ENCODE measurements at regions not wholly inside any gene's neighbourhood (a gene's known extent, or its start where the extent isn't known, plus 50 kb on each side); places are given as distances from the start of the nearest gene placed in this dataset.
A peak's percentile ranks its signal among the peaks of the same experiment; 100 is the strongest.

GRCh38 chr20:10807013-10807412 is 133.2 kb upstream of the JAG1 start:
- DNase-seq, result no peak

GRCh38 chr20:10812759-10813327 is 139.0 kb upstream of the JAG1 start:
- DNase-seq, result no peak

DNA sequence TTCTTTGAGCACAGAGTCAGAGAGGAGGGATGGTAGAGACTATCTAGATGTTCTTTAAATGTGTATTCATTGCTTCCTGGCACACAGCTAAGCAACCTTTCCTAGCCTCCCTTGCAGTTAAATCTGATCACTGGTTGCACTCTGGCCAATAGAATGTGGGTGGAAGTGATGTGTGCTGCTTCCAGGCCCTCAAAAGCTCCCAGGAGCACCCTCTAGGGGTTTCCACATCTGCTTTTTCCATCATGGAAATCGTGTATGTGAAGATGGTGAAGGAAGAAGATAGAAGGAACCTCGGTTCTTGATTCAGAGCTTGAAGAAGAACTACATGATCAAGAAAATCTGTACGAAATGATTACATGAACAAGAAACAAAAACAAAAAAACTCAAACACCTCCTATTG is 149.8 kb upstream of the JAG1 start:
- no peak for DNase-seq

- DNase-seq, result no peak
Observed at GRCh38 chr20:10824750-10825500, 151.1 kb upstream of the JAG1 start.

DNA sequence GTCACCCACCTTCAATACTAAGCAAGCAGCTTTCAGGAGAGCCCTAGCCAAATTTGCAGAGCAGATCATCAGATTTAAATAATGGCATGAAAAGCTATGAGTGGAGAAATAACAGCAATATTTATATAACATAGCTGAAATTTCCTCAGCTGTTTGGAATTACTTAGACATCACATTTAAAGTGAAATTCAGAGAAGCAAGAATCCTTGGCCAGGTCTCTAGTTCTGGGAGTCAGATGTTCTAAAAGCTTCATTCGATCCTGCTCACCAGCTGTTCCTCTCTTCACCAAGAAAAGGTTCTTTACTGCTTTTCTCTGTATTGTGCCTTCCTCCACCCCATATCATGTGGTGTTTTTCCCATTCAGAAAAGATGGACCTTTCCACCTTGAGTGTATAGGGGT is 152.3 kb upstream of the JAG1 start:
- DNase-seq, result no peak

DNA sequence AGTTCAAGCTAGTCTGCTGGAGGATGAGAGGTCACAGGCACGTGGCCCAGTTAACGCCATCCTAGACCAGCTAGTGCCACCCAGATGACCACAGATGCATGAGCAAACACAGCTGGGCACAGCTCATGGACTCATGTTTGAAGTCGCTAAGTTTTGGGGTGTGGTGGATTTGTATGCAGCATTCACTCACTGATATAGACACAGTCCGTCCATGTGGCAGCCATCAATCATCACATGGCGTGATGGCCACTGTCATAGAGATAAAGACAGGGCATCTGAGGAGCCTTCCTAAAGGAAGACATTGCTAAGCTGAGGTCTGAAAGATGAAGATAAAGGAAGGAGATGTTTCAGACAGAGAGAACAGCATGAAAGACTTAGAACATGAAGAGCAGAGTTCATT is 154.4 kb upstream of the JAG1 start:
- no peak for DNase-seq

DNA sequence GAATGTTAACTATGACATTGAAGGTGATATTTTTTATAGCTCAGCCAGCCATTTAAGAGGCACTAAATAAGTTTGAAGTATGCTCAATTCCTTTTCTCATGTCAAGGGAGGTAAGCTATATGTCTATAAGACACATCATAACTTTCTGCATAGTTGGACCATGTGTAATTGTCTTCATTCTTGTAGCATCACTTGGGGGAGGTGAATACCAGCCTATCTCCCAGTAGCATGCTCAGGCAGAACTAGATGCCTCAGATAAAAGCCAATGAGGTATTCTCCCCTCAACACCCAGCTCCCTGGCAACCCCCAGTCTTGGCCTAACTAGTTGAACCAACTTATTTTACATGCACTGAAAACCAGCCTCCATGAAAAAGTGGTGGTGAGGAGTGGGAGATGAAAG is 158.3 kb upstream of the JAG1 start:
- DNase-seq, result no peak

GRCh38 chr20:10837901-10838300 is 164.1 kb upstream of the JAG1 start:
- no peak for DNase-seq

DNA sequence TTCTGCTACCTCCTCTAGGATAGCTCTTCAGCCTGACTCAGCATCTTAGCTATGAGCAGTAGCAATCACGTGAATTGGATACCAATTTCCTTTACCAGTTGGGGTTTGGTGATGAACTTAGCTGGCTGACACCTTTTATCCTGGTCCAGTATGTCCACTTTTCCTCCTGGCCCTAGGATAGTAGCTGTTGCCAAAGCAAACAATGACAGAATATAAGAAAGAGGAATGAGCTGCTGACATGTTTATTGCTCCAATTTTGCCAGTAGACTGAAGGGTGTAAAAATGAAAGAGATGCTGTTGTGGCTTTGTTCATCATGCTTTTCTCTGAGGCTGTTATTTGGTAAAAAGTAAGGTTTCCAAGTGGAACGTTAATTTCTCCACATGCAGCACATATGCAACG is 168.3 kb upstream of the JAG1 start:
- no peak for DNase-seq

DNA sequence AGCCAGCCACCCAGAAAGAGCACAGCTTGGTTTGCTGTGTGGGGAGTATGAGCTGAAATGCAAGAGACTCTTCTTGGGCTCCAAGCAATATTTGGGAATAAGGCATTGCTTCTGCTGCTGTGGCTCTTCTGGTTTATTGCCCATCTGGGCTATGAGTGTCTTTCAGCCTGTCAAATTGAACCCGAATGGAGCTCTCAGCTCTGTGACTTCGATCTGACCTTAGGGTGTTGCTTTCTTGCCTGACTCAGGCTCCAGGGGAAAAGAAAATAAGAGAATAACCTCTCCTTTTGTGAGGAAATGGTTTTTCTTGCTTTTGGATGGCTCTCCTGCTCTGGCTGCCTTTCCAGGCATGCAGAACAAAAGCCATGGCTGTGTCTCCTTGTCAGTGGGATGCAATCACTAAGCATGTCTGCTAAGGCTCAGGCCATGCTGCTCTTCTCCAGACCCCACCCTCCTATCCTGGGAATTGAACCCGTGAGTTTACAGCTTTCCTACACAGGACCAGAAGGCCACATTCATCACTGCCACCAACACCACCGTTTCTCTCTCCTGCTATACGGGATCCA is 169.4 kb upstream of the JAG1 start:
- DNase-seq, result no peak

GRCh38 chr20:10846766-10847165 is 173.0 kb upstream of the JAG1 start:
- DNase-seq, result no peak

DNA sequence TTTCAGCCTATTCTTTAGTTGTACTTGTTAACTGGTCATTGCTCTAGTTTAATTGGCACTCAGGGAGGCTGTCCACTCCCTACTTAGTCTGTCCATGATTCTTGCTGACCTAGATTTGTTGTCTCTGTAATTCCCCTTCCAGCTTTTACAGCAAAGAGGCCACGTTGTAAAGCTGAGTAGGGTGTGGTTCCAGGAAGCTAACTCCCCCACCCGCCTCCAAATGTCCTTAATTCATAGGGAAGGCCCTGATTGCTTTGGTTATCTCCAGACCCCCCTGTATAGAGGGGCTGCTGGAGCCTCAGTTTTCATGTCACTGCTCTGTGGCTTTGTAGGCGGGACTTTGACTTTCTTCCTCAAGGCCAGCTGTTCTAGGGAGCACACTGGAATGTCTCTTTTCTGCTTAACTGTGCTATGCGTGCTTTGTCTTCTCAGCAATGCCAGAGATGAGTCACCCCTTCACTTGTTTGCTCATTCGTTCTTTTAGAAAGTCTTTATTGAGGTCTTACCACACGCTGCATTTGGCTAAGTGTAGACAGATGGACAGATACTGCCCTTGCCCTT is 175.1 kb upstream of the JAG1 start:
- peak; percentile 64 for DNase-seq

DNA sequence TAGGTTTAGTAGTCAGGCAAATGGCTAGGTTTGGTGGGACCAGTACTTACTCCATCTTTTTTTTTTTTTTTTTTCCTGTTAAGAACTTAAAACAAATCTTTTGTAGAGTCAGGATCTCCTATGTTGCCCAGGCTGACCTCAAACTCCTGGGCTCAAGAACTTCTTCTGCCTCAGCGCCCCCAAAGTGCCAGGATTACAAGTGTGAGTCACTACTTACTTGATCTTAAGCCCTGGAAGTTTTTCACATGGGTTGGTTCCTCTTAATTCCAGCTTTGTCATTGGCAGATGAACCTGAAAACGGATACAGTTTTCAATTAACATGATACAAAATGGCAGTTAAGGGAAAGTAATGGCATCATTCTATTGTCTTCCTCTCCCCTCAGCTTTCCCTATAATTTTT is 179.4 kb upstream of the JAG1 start:
- no peak for DNase-seq

- no peak for DNase-seq
Observed at GRCh38 chr20:10853731-10854130, 179.9 kb upstream of the JAG1 start.

GRCh38 chr20:10854976-10855375 is 181.2 kb upstream of the JAG1 start:
- no peak for DNase-seq

GRCh38 chr20:10855778-10856177 is 182.0 kb upstream of the JAG1 start:
- DNase-seq, result no peak

DNA sequence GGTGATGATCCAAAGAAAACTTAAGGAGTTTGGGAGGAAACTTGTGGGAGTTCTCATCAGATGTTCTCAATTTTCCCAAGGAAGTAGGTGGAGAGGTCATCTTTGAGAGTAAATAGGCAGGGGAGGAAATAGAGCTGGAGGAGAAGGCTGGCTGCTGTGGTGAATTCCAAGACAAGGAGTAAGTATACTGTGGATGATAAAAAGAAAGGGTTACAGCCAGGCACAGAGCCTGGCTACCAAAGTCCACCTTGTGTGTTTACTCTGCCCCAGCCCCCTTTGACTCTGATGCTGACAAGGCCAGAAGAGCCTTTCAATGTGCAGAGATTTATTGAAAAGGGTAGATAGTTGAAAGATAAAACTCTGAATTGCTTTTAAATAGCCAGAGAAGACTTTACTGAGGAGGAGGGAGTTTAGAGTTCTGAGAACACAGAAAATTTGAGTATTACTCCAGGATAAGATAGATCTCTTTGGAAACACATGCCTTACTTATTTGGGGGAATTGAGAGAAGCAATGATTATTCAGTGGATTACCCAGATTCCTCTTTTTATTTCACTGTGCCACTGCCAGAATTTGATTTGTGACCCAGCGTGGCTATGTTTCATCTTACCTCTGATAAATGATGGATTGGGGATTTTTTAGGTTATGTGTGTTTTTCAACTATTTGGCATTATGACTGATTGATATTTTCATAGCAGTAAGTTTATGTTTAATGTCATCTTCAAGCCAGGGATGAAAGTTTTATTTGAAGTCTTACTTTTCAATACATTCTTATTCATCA is 182.6 kb upstream of the JAG1 start:
- DNase-seq, result peak; percentile 64

DNA sequence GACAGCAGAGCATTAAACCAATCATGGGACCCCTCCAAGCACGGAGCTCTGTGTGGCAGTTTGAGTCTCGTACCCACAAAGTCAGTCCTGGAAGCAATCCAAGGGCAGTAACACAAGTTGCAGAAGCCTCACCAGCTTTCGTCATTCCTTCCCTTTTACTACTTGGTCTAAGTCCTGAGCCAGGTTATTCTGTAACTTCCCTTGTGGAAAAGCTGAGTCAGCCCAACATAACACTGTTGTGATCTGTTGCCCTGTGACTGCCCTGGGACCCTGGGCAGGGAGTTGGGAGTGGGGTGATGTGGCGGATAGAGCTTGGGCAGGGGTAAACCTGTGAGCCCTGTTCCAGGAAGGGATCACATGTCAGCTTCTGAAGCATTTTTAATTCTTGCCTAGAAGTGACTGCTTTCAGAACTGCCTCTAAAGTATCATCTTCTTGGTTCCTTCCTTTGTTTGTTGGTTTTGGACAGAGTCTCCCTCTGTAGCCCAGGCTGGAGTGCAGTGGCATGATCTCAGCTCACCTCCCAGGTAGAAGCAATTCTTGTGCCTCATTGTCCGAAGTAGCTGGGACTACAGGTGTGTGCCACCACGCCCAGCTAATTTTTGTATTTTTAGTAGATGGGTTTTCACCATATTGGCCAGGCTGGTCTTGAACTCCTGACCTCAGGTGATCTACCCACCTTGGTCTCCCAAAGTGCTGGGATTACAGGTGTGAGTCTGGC is 183.7 kb upstream of the JAG1 start:
- DNase-seq, result peak; percentile 96

DNA sequence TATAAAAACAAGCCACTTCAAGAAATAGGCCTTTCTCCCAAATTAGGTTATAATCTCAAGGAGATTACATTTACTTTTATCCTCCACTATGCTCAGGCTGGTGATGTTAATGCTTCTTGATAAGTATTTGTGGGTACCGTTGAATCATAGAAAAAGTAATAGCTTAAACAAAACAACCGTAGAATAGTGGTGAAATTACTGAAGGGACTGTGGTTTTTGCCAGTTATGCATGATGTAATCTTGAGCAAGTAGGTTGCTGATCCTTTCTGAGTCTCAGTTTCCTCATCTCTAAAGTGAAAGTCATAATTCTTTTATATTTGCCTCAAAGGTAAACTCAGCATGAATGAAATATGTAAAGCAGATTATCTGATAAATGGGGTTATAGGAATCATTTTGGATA is 187.3 kb upstream of the JAG1 start:
- no peak for DNase-seq

- peak; percentile 59 for DNase-seq
Observed at GRCh38 chr20:10861619-10862018, 187.8 kb upstream of the JAG1 start.

DNA sequence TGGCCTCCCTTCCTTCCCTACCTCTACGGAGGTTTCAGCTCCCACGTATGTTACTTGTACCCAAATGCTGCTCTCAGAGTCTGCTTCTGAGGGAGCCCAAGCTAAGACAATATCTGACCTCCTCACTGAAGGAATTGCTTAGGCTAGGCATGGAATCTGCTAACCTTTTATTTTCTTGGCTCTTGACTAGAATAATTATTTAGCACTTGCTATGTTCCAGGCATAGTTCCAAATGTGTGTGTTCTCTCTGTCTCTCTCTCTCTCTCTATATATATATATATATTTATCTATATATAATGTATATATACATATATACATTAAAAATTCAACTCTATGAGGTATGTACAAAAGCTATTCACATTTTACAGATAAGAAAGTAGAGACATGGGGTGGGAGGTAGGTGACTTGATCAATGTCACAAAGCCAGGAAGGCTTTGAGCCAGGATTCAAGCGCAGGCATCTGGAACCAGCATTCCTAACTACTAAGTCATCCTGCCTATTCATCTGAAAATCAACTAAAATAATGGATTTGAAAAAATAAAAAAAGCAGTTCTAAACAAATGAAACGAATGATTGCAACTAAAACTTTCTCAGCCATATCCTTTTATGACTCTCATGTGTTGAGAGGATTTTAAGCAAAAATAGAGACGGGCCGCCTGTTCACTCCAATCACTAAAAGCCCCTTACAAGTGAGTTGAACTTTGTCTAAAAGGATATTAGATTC is 189.7 kb upstream of the JAG1 start:
- peak; percentile 90 for DNase-seq

DNA sequence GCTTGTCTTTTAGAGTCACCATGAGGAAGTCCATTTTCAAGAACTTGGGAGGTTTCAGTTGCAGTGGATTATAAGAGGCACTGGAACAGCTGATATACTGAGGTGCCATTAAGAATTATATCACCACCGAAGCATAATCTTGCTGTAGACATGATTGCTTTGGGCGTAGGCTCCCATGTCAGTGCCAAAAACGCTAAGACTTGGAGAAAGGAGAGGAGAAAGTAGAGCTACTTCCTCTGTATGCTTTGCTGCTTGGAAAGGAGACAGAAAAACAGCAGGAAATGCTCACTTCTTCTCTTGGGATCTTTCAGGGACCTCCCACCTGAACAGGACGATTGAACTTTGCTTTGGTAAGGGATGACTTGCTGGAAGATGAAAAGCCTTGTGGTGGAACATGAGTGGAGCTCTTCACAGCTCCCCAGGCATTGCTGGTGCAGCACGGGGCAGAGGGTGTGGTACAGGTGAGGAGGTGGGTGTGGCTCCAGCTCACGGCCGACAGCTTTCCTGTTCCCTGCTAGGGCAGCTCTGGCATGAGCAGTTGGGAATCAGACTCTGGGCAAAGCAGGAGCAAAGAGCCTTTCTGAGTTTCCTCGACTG is 190.4 kb upstream of the JAG1 start:
- DNase-seq, result no peak

Data from dermis blood vessel endothelial cell (primary cell).